HG02610 (cell line): ENCODE measurements at regions not wholly inside any gene's neighbourhood (a gene's known extent, or its start where the extent isn't known, plus 50 kb on each side); places are given as distances from the start of the nearest gene placed in this dataset.

Experiments
- ATAC-seq: cut with Tn5 transposase; IDR thresholded peaks from one replicate; pipeline ENCODE4 v1.9.1; 2021; ENCODE audit warnings: mild to moderate bottlenecking, moderate library complexity; ENCODE audit not compliant: unreplicated experiment

DNA sequence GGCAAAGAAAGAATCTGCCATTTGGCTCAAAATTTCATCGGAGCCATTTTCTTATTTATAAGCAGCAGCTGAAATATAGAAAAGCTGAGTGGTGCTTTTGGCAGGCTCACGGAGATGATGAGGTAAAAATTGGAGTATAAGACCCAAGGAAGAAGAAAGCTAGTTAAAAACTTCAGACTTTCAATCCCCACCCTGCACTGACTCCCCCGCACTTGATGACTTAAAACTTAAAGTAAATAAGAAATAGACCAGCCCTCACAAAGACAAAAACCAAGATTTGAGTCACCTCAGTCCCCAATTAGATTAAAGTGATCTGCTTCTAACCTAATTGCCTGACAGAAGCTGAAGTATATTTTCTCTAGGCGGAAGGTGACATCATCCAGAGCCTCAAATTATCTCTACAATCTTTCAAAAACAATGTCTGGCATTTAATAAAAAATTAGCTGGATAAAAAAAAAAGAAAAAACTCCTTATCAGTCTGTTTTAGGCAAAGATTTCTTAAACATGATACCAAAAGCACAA is 124.0 kb upstream of the PJA2 start:
- ATAC-seq: no peak

DNA sequence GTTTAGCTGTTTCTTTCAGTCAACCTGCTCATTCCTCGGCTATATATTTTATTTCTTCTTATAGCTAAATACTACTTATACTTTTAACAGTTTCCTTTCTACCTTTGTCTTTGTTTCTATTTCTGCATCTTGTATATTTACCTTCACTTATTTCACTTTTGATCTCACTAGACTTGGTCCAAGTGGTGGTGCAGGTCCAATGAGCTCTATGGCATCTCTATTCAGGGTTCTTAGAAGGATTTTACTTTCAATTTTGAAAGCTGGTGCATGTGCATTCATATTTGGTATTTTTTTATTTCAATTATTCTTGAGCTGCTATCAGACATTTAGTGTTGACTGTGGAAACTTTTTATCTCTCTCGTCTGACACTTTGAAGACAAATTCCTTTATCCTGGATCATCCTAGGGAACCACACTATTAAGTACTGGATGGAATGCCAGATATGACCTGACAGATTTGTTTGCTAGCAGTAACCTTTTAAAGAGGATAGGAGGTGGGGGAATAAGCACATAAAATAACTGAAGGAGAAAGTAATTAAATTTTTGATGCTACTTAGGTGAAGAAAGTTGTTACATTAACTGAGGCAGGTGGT is 123.1 kb upstream of the PJA2 start:
- no peak for ATAC-seq

DNA sequence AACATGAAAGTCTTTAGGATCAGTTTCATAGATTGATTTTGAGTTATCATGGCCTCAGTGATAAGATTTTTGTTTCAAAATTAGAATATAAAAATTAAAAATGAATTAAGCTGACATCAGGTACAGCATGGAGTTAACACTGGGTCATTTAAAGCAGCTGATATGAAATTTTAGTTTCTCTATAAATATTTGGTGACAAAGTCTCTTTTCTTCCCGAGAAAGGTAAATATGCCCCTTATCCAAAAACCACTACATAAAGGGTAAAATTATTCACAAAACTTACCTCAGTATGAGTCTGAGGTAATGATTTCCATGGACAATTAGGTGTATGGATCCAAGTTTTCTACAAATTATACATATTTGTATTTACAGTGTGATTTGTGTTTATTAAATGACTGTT is 121.5 kb upstream of the PJA2 start:
- no peak for ATAC-seq

DNA sequence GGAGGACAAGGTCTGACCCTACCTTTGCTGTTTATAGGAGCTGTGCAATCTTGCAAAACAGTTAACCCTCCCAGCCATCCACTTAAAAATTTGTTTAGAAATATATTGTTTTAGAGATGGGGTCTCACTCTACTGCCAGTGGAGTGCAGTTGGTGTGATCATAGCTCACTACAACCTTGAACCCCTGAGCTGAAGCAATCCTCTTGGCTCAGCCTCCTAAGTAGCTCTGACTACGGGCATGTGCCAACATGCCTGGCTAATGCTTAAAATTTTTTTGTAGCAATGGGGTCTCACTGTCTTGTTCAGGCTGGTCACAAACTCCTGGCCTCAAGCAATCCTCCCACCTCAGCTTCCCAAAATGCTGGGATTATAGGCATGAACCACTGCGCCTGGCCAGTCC is 120.2 kb upstream of the PJA2 start:
- no peak for ATAC-seq

DNA sequence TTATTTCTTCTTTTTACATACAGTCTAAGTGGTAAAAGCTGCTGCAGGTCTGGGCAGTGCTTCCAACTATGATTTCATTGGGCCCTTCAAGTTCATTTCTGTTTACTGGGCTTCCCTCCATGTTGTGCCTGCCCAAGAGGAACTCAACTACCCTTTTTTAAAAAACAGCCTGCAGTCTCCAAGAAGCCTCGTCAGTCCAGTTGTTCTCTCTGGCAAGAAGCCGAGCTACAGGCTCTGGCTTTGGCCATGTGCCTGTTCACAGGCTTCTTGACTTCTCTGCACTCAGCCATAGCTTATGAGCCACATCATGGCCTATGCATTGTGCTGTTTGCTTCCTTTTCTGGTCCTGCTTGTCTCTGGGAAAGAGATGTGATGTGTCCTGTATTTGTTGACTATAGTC is 119.7 kb upstream of the PJA2 start:
- ATAC-seq: no peak

DNA sequence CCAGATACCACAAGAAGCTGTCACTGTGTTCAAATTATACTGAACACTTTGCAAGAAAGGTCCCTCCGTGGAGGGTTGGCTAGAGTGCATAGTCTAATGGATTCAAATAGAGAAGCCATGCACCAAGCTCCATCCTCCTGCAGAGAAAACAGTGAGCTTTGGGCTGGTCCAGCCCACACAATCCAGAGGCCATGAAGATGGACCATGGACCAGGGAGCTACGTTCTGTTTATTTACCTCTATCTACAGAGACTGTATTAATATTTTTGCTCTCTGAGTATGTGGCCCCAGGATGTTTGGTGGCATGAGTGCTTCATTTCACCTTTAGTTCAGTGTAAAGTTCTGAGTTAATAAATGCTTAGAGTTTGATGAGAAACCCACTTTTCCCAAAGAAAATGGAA is 114.8 kb upstream of the PJA2 start:
- ATAC-seq: no peak

DNA sequence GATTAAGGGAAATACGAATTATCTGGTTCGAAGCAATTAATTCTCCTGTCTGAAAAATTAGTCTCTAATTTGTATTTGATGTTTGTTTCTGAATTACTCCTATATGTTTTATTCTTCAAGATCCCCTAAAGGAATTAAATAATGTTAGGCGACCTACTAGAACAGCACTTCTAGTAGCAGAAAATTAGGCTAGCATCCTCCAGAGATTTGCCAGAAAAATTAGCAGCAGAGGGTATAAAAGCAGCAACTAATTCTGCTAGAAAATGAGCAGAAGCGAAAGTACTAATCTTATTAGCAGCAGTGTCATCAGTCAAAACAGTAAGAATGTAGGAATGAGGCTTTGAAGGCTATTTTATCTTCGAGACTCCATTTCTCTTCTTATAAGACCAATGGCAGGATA is 114.3 kb upstream of the PJA2 start:
- ATAC-seq: no peak

DNA sequence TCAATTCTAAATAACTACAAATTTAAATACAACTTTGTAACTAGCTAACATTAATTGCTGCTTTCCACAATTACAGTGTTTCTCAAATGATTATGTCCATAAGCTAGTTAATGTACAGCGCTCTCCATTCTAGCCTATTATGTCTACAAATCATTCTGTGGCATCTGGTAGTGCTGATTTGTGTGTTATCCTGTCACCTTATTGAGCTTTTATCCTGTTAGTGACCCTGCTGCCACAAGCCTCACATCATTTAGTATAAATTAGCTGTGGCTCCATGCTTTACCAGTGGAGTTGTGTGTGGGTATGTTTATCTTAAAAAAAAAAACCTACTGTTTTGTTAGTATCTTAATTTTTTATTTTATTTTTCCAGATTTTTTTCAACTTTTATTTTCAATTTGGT is 112.6 kb upstream of the PJA2 start:
- ATAC-seq: no peak

DNA sequence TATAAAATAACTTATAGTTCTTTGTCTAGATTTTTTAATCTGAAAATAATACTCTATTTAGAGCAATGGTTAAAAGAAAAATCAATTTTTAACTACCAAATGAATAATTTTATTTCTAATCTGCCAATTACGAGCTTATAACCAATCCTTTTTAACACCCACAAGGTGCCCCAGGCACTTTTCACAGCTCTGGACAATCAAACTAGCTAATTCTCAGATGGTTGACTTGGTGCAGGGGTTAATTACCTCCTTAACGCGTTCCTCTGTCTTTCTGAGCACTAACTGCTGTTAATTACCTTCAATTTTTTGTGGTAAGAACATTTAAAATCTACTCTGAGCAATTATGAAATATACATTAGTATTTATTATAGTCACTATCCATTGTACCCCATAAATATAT is 109.6 kb upstream of the PJA2 start:
- ATAC-seq: no peak

DNA sequence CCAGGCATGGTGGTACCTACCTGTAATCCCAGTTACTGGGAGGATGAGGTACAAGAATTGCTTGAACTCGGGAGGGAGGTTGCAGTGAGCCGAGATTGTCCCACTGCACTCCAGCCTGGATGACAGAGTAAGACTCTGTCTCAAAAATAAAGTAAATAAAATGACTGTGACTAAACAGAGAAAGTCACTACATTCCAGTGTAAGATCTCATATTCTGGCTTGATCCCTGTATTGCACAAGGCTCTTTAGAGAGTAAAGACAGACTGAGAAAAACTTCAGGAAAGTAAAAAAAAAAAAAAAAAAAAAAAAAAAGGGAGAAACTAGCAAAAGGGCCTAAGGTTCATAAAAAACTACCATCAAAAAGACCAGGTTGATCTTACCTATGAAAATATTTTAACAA is 106.6 kb upstream of the PJA2 start:
- ATAC-seq: no peak

DNA sequence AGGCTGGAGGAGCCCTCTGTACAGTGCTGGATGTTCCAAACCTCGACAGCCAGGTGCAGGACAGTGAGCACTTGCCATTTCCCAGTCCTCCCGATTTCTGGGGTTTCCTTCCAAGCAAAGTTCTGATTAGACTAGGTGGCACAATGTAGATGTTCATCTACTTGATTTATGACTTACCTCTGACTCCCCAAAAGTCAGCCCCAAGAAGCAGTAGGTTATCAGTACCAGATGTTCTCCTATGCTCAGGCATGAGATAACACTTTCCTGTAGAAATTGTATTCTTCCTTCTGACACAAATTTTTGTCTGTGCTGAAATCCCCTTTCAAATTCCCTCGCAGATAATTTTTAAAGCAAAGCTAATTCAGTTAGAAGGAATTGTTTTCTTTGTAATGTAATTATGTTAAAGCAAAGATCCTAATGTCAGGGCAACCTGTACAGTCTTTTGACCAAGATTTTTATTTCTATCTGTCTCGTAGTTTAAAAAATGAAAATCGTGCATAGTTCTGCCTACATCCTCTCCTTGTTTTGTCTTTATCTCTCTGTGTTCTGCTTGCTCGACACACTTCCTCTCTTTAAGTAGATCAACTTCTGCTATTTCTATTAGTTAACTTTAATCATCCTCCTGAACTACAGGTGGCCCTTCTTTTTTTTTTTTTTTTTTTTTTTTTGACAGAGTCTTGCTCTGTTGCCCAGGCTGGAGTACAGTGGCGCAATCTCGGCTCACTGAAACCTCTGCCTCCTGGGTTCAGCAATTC is 102.4 kb upstream of the PJA2 start:
- no peak for ATAC-seq

DNA sequence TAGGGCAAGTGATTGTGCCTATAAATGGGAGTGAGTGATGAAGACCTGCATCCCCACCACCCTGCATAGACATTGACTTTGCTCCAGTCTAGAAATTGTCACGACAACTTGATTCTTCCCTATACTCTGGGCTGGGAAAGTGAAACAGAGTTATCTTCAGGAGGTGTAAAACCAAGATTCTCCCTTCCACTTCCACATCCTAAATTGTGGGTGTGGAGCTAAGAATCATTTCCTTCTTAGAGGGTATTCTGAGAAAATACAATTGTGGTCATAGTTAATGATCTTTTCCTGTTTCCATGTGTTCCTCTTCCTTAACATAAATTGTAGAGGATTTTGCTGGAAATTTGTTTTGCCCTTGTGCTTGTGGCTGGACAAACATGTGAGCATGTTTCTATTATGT is 96.8 kb upstream of the PJA2 start:
- ATAC-seq: no peak

DNA sequence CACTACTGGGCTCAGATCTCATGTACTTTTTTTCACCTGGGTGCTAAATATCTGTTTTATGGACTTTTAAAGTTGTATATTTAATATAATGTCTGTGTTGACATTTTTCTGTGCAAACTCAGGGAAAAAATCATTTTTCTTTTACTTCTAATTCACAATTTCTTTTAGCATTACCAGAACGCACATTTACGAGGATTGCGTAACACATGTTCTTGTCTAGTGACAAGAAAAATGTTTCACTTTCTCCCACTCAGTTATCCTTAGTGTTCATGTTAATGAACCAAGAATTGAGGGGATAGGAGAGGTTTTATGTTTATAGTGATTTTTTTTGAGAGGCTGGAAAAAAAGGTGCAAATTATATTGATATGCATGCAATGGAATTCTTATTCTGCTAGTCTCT is 86.3 kb upstream of the PJA2 start:
- no peak for ATAC-seq

DNA sequence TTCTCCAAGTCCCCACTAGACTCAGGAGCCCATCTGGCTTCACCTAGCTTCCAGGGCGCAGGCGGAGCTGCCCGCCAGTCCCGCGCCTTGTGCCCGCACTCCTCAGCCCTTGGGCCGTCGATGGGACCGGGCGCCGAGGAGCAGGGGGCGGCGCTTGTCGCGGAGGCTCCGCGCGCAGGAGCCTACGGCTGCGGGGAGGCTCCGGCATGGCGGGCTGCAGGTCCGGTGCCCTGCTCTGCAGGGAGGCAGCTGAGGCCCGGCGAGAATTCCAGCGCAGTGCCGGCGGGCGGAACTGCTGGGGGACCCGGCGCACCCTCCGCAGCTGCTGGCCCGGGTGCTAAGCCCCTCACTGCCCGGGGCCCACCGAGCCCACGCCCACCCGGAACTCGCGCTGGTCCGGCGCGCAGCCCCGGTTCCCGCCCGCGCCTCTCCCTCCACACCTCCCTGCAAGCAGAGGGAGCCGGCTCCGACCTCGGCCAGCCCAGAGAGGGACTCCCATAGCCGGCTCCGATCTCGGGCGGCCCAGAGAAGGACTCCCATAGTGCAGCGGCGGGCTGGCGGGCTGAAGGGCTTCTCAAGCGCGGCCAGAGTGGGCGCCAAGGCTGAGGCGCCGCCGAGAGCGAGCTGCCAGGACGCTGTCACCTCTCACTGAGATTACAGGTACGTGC is 78.1 kb upstream of the PJA2 start:
- no peak for ATAC-seq

DNA sequence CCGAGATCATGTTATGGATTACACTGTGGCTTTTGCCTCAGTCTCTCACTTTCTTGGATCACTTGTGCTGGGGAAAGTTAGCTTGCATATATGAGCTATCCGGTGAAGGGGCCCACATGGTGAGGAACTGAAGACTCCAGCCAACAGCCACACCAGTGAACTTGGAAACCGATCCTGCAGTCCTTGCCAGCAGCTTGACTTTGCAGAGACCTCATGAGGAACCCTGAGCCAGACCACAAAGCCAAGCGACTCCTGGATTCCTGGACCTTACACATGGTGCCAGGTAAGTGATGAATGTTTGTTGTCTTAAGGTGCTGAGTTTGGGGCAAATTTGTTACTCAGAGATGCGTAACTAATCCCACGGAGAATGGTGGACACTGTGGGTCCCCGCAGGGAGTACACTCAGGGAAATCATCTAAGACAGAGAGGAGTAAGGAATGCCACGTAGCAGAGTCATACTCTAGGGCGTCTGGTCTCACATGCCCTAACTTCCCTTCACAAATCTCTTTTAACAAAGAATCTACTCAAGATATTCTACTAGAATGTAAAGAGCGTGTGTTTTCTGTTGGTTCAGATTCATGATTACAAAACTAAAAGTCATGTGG is 76.5 kb upstream of the PJA2 start:
- no peak for ATAC-seq

DNA sequence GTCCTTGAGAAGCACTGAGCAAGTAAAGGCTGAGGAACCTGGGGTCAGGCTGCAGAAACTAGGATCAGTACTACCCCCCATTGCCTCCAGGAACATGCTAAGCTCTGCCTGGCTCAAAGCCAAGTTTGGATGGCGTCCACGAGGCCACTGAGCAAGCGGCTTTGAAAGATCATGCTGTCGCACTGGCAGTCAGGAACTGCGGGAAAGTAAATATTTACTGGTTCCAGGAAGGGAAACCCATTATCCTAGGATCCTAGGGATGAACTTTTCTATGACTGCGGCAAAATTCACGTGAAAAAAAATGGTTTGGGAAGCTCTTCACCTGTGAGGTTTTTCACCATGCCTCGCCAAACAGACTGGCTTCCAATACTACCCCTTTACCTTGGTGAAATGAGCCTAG is 75.3 kb upstream of the PJA2 start:
- no peak for ATAC-seq

DNA sequence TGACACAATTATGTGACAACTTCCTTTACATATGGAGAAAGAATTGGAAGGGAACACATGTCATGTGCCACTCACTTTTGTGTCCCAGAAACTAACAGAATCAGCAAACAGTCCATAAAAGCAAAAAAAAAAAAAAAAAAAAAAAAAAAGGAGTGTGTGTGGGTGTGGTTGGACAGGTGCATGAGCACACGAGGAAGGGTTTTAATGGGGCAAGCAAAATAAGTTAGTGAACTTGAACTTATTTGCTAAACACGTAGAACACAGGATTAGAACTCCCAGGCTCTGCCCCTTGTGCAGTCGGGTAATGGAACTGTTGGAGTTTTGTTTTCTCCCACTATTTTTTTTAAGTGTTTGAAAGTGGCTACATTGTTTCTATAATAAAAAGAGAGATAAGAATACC is 74.8 kb upstream of the PJA2 start:
- no peak for ATAC-seq

DNA sequence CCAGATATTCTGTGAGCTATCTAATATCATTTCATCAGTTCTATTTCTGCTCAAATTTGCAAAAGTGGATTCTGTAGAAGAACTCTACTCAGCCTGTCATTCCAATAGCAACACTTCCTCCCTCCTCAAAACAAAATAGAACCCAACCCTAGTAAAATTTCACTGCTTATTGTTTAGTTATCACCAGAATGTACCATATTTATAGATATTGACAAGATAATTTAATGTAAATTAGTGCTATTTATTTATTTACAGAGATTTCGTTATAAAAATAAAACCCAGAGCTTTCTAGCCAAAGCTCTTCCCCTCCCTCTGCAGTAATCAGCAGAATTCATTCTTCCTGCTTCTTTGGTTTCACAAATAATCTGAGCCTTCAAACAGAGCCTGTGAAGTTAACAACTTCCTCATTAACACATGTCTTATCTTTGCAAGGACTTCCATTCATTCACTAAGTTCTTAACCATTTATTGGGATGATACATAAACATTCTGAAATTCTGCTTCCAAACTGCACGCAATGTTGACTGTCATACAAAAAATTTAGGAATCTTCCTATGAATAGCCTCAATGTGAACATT is 73.7 kb upstream of the PJA2 start:
- ATAC-seq: no peak

DNA sequence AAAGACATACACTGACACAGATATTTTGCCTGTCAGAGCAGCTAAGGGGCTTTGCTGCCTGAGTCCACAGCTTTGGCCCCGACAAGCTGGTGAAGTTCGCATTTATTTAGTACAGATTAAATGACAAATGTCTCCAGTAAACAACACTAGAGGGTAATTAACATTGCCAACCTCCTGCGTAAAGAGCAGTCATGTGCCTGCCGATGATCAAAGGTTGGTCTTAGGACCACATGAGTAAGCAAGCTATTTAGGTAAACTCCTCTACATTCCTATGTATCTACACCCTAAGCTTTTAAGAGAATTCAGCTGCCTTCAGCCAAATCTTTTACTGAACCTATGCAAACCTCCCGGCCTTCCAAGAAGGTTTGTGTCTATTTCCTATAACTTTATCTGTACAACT is 73.0 kb upstream of the PJA2 start:
- ATAC-seq: no peak

DNA sequence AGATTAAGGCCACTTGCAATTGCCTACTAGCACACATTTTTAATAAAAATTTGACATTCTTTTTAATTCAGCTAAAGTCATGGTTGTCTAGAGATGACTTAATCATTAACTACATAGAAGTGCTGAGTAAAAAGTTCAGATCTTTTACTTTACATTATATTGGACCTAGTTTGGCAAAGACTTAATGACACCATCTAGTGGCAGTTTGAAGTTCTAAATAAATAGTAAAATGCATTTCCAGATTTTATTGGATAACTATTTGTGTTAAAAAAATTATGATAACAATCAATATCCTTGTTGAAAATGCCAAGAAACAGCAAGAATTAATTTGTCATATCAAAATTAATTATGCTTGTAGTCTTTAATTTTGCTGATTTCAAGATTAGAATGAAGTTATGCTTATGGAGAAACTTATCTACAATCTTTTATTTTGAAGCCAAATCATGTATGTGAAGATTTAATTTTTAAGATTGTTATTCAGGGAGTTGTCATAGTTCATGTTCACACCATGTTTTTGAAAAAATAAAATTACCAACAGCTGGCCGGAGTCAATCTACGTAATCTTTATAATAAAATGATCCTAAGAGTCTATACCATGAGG is 69.6 kb upstream of the PJA2 start:
- ATAC-seq: no peak

DNA sequence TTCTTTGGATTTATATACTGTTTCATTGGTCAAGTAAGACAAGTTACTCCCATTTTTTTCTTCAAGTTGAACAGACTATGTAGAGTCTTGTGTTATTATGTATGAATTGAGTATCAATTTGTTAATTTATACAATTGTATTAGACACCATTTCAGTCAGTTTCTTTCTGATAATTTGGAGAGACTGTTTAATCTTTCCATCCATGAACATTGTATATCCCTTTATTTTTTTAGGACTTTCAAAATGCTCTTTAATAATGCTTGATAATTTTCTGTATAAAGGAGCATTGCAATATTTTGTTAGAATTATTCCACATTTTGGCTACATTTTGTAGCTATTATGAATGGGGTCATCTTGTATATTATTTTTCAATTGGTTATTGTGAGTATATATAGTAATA is 69.1 kb upstream of the PJA2 start:
- ATAC-seq: no peak
